Kidney epithelial cell (primary cell): ENCODE measurements at regions not wholly inside any gene's neighbourhood (a gene's known extent, or its start where the extent isn't known, plus 50 kb on each side); places are given as distances from the start of the nearest gene placed in this dataset.

Source experiments
- DNase-seq: peaks from one replicate; pipeline ENCODE4 v3.0.0-alpha.2; 2010; ENCODE audit warnings: low read depth
- H3K27me3 ChIP-seq: 2 replicates; pipeline ENCODE4 v1.6.0; 2011; ENCODE audit warnings: low read length; ENCODE audit not compliant: control insufficient read depth, insufficient read depth
- H3K36me3 ChIP-seq: 2 replicates; pipeline ENCODE4 v1.5.1; 2011; ENCODE audit warnings: low read length; ENCODE audit not compliant: control insufficient read depth, insufficient read depth
- H3K4me3 ChIP-seq: 2 replicates; pipeline ENCODE4 v1.5.1; 2011; ENCODE audit warnings: low read depth, mild to moderate bottlenecking, control low read depth, low read length
- TF ChIP-seq, protein P1 (sequence below): IDR thresholded peaks from 2 replicates; pipeline ENCODE4 v1.5.1; 2011; ENCODE audit warnings: mild to moderate bottlenecking, moderate library complexity, low read length, control low read depth, inconsistent platforms; ENCODE audit not compliant: insufficient read depth, poor library complexity, severe bottlenecking

DNA sequence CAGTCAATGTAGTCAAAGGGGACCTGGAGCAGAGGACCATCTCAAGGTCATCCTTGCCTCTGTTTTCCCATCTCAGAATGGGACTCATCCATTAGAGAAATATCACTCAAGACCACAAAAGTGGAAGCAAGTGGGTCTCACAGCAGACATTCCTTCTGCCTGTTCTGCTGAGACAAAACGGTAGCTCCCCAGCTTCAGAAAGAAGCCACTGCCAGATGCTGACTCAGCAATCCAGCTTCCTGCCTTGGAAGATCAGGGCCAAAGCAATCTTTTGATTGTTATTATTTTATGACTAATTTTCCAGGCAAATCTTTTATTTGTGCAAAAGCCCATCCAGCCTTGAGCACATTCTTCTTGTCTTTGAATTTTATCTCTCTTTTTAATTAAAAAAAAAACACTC lies 86.8 kb downstream of the CCT6B start:
- H3K4me3 ChIP-seq: no peak overlapping the region
- TF ChIP-seq, protein P1, sequence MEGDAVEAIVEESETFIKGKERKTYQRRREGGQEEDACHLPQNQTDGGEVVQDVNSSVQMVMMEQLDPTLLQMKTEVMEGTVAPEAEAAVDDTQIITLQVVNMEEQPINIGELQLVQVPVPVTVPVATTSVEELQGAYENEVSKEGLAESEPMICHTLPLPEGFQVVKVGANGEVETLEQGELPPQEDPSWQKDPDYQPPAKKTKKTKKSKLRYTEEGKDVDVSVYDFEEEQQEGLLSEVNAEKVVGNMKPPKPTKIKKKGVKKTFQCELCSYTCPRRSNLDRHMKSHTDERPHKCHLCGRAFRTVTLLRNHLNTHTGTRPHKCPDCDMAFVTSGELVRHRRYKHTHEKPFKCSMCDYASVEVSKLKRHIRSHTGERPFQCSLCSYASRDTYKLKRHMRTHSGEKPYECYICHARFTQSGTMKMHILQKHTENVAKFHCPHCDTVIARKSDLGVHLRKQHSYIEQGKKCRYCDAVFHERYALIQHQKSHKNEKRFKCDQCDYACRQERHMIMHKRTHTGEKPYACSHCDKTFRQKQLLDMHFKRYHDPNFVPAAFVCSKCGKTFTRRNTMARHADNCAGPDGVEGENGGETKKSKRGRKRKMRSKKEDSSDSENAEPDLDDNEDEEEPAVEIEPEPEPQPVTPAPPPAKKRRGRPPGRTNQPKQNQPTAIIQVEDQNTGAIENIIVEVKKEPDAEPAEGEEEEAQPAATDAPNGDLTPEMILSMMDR: no peak
- DNase-seq: no peak
- no peaks in the 10 kb centered on the region for H3K27me3 ChIP-seq
- H3K36me3 ChIP-seq: no peaks in the 10 kb centered on the region

GRCh38 chr17:34872640-34873039 lies 88.6 kb downstream of the CCT6B start:
- no peaks in the 10 kb centered on the region for H3K27me3 ChIP-seq
- no peak overlapping the region for H3K4me3 ChIP-seq
- H3K36me3 ChIP-seq: no peaks in the 10 kb centered on the region
- TF ChIP-seq, protein P1: no peak
- DNase-seq: no peak

DNA sequence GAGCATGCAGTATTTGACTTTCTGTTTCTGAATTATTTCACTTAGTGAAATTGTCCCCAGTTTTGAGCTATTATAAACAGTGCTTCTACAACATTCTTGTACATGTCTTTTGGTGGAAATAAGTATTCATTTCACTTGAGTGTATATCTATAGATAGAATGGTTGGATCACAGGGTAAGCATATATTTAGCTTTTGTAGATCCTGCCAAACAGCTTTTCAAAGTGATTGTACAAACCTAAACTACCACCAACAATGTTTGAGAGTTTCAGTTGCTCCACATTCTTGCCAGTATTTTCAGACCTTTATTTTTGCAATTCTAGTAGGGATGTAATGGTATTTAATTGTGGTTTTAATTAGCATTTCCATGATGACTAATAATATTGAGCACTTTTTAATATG lies 91.6 kb downstream of the CCT6B start:
- Histone ChIP-seq H3K27me3 (no peaks in the 10 kb centered on the region), H3K4me3 (no peak overlapping the region), H3K36me3 (no peaks in the 10 kb centered on the region)
- no peak for DNase-seq
- TF ChIP-seq, protein P1: no peak

DNA sequence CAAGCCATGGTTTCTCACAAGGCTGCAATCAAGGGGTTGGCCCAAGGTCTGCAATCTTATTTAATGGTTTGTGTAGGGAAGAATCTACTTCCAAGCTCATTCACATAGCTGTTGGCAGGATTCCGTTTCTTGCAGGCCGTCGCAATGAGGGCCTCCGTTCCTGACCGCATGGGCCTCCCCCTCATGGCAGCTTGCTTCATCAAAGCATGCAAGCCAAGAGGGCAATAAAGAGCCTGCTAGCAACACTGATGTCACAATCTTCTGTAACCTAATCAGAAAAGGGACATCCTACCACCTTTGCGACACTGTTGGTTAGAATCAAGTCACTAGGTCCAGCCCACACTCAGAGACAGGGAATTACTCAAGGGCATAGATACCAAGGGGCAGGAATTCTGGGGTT lies 95.5 kb downstream of the CCT6B start:
- no peaks in the 10 kb centered on the region for H3K27me3 ChIP-seq
- H3K4me3 ChIP-seq: no peak overlapping the region
- no peaks in the 10 kb centered on the region for H3K36me3 ChIP-seq
- TF ChIP-seq, protein P1: no peak
- no peak for DNase-seq

DNA sequence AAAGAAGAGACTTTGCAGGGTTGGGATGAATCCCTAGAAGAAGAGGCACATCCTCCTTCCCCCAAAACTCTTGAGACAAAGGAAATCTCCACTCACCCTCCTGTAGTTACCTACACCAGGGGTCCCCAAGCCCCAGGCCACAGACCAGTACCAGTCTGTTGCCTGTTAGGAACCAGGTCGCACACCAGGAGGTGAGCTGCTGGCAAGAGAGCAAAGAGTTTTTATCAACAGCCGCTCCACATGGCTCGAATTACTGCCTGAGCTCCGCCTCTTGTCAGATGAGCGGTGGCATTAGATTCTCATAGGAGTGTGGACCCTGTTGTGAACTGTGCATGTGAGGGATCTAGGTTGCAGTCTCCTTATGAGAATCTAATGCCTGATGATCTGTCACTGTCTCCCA lies 98.9 kb downstream of the CCT6B start:
- no peak for DNase-seq
- TF ChIP-seq, protein P1: no peak
- Histone ChIP-seq H3K27me3 (no peaks in the 10 kb centered on the region), H3K36me3 (no peaks in the 10 kb centered on the region), H3K4me3 (no peak overlapping the region)

- H3K27me3 ChIP-seq: no peaks in the 10 kb centered on the region
- no peaks in the 10 kb centered on the region for H3K36me3 ChIP-seq
- DNase-seq: no peak
- TF ChIP-seq, protein P1: no peak
- no peak overlapping the region for H3K4me3 ChIP-seq
These were observed 99.4 kb downstream of the CCT6B start for GRCh38 chr17:34861864-34862263.
